Colon (tissue), 2 donors: ENCODE measurements at regions not wholly inside any gene's neighbourhood (a gene's known extent, or its start where the extent isn't known, plus 50 kb on each side); places are given as distances from the start of the nearest gene placed in this dataset.

Experiments
- FAIRE-seq: peaks from 2 replicates; lab custom pipeline; 2012; peaks lifted over from hg19 to GRCh38; lab: Jason Lieb, UNC
- donor health status: control.
- donor health status: control.

- no peak for FAIRE-seq
Observed at GRCh38 chr4:45985038-45985437, 138.8 kb downstream of the GABRG1 start.

GRCh38 chr4:45971108-45971507 lies 152.7 kb downstream of the GABRG1 start:
- FAIRE-seq, result no peak

GRCh38 chr4:45957353-45957752 lies 166.5 kb downstream of the GABRG1 start:
- FAIRE-seq, result no peak

- FAIRE-seq, result no peak
Observed at GRCh38 chr4:45954276-45954675, 169.6 kb downstream of the GABRG1 start.

GRCh38 chr4:45951153-45951552 lies 172.7 kb downstream of the GABRG1 start:
- FAIRE-seq, result no peak

GRCh38 chr4:45946699-45947098 lies 177.2 kb downstream of the GABRG1 start:
- FAIRE-seq, result no peak

GRCh38 chr4:45944000-45944399 lies 179.9 kb downstream of the GABRG1 start:
- FAIRE-seq, result no peak

GRCh38 chr4:45939056-45939455 lies 184.8 kb downstream of the GABRG1 start:
- FAIRE-seq, result no peak

- FAIRE-seq, result no peak
Observed at GRCh38 chr4:45931154-45931553, 192.7 kb downstream of the GABRG1 start.

GRCh38 chr4:45927641-45928040 lies 196.2 kb downstream of the GABRG1 start:
- no peak for FAIRE-seq

- no peak for FAIRE-seq
Observed at GRCh38 chr4:45925809-45926208, 198.0 kb downstream of the GABRG1 start.

- FAIRE-seq, result no peak
Observed at GRCh38 chr4:45920861-45921260, 203.0 kb downstream of the GABRG1 start.

- FAIRE-seq, result no peak
Observed at GRCh38 chr4:45910511-45910910, 213.3 kb downstream of the GABRG1 start.

- FAIRE-seq, result no peak
Observed at GRCh38 chr4:45897946-45898585, 225.8 kb downstream of the GABRG1 start.

- FAIRE-seq, result no peak
Observed at GRCh38 chr4:45883421-45883820, 240.4 kb downstream of the GABRG1 start.

GRCh38 chr4:45876235-45876890 lies 247.5 kb downstream of the GABRG1 start:
- no peak for FAIRE-seq

- FAIRE-seq, result no peak
Observed at GRCh38 chr4:45869184-45869583, 254.7 kb downstream of the GABRG1 start.

- no peak for FAIRE-seq
Observed at GRCh38 chr4:45865781-45866180, 258.1 kb downstream of the GABRG1 start.

- no peak for FAIRE-seq
Observed at GRCh38 chr4:45855857-45856256, 268.0 kb downstream of the GABRG1 start.

- no peak for FAIRE-seq
Observed at GRCh38 chr4:45846016-45846415, 277.8 kb downstream of the GABRG1 start.

GRCh38 chr4:45841791-45842190 lies 282.1 kb downstream of the GABRG1 start:
- FAIRE-seq, result no peak

- no peak for FAIRE-seq
Observed at GRCh38 chr4:45831692-45832091, 292.2 kb downstream of the GABRG1 start.

GRCh38 chr4:45803994-45804393 lies 319.9 kb downstream of the GABRG1 start:
- no peak for FAIRE-seq

GRCh38 chr4:45795135-45795534 lies 328.7 kb downstream of the GABRG1 start:
- FAIRE-seq, result no peak
